Tibial artery (tissue), 4 donors: ENCODE measurements at regions not wholly inside any gene's neighbourhood (a gene's known extent, or its start where the extent isn't known, plus 50 kb on each side); places are given as distances from the start of the nearest gene placed in this dataset.
A peak's percentile ranks its signal among the peaks of the same experiment; 100 is the strongest.

Source experiments
- DNase-seq, 2 donors: peaks; one replicate each; pipeline ENCODE4 v3.0.0-alpha.2; 2019
- H3K27ac ChIP-seq, 2 donors: fragments of 200-600 bp; sonication (generic) in 1 of 2; 1 replicate in 1 of 2; 2 replicates in 1 of 2; pipeline ENCODE4 v1.5.1; 2018 to 2019; ENCODE audit warnings: mild to moderate bottlenecking in 1 of 2
- H3K27me3 ChIP-seq, 2 donors: fragments of 200-600 bp; sonication (generic) in 1 of 2; one replicate each; pipeline versions ENCODE4 v1.5.1 to v1.6.0; 2016 to 2019
- H3K36me3 ChIP-seq, 3 donors: fragments of 200-600 bp; sonication (generic) in 2 of 3; one replicate each; pipeline ENCODE4 v1.5.1; 2016 to 2019; ENCODE audit warnings: mild to moderate bottlenecking in 2 of 3
- H3K4me1 ChIP-seq, 4 donors: fragments of 200-600 bp; sonication (generic) in 2 of 4; 1 replicate in 3 of 4; 2 replicates in 1 of 4; pipeline ENCODE4 v1.5.1; 2016 to 2019
- H3K4me3 ChIP-seq, 2 donors: fragments of 200-600 bp; sonication (generic) in 1 of 2; 1 replicate in 1 of 2; 2 replicates in 1 of 2; pipeline ENCODE4 v1.5.1; 2018 to 2019; ENCODE audit warnings: mild to moderate bottlenecking in 2 of 2
- H3K9me3 ChIP-seq, 3 donors: fragments of 200-600 bp; sonication (generic) in 1 of 3; one replicate each; pipeline ENCODE4 v1.5.1; 2016 to 2019
- intact Hi-C: fragments of 100-400 bp; cut with DNase I; formaldehyde crosslinking; loops from one replicate; pipeline ENCODE4 v1.15.0; 2023; ENCODE audit warnings: low total_unique reads
- TF ChIP-seq, protein P1 (sequence below), 2 experiments: fragments of 200-600 bp in 1 of 2; fragments of 450-650 bp in 1 of 2; IDR thresholded peaks; one replicate each; pipeline ENCODE4 v1.5.1; 2017 to 2019; ENCODE audit warnings: antibody characterized with exemption in 2 of 2, mild to moderate bottlenecking in 1 of 2, moderate library complexity in 1 of 2

DNA sequence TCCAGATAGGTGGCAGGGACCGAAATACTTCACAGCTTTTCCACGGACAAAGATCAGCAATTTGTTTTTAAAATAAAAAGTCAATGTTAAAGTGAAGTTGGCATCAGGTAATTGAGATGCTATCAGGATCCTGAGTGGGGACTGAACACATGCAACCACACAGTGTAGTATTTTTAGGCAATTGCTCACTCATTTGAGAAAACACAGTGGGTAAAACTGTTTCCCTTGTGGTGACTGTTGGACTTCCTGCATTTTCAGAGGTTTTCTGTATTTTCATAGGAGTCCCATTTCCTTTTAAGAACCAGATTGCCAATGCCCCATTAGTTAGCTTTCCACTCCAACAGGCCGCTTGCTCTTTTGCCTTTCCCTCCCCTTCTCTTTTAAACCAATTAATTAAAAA is 159.5 kb upstream of the ZNF32 start:
- Histone ChIP-seq H3K27ac (peak overlapping the region; percentile 42 to 53), H3K36me3 (no peaks in the 10 kb centered on the region), H3K4me3 (no peak overlapping the region), H3K27me3 (no peaks in the 10 kb centered on the region), H3K4me1 (peaks cover 0 to 56% (median 28%) of the 10 kb centered on the region in 4 donors), H3K9me3 (no peaks in the 10 kb centered on the region)
- intact Hi-C loops, result no loop called here
- TF ChIP-seq, protein P1, sequence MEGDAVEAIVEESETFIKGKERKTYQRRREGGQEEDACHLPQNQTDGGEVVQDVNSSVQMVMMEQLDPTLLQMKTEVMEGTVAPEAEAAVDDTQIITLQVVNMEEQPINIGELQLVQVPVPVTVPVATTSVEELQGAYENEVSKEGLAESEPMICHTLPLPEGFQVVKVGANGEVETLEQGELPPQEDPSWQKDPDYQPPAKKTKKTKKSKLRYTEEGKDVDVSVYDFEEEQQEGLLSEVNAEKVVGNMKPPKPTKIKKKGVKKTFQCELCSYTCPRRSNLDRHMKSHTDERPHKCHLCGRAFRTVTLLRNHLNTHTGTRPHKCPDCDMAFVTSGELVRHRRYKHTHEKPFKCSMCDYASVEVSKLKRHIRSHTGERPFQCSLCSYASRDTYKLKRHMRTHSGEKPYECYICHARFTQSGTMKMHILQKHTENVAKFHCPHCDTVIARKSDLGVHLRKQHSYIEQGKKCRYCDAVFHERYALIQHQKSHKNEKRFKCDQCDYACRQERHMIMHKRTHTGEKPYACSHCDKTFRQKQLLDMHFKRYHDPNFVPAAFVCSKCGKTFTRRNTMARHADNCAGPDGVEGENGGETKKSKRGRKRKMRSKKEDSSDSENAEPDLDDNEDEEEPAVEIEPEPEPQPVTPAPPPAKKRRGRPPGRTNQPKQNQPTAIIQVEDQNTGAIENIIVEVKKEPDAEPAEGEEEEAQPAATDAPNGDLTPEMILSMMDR (IDR thresholded peaks at IDR 0.05), result peak in 1 of 2 experiments; percentile 12
- DNase-seq, result no peak

DNA sequence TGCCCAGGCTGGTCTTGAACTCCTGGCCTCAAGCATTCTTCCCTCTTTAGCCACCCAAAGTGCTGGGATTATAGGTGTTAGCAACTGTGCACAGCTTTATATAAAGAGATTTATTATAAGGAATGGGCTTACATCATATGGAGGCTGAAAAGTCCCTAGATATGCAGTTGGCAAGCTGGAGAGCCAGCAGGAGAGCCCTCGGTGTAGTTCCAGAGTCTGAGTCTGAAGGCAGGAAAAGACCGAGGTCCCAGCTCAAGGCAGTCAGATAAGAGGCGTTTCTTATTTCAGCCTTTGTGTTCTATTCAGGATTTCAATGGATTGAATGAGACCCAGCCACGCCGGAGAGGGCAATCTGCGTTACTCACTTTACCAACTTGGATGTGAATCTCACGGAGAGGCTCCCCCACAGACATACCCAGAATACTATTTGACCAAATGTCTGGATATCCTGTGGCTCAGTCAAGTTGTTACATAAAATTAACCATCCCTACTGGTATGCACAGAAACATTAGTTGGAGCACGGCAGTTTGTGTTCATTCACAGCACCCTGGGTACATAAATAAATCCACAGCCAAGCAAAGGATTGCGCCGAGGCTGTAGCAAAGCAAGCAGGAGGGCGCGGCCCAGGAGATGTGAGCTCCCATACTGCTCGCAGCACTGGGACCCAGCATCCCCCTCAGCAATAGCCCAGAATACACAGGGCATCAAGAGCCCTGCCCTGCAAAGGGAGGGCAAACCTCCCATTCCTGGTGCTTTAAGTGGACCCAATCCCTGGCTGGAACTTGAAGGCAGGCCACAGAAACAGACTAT is 158.4 kb upstream of the ZNF32 start:
- TF ChIP-seq, protein P1 (IDR thresholded peaks at IDR 0.05), result no peak
- Histone ChIP-seq H3K4me3 (no peak overlapping the region), H3K27me3 (no peaks in the 10 kb centered on the region), H3K9me3 (no peaks in the 10 kb centered on the region), H3K27ac (peak overlapping the region; percentile 42 to 53), H3K4me1 (peaks cover 0 to 55% (median 28%) of the 10 kb centered on the region in 4 donors), H3K36me3 (no peaks in the 10 kb centered on the region)
- DNase-seq, result no peak
- intact Hi-C loops, result no loop called here

DNA sequence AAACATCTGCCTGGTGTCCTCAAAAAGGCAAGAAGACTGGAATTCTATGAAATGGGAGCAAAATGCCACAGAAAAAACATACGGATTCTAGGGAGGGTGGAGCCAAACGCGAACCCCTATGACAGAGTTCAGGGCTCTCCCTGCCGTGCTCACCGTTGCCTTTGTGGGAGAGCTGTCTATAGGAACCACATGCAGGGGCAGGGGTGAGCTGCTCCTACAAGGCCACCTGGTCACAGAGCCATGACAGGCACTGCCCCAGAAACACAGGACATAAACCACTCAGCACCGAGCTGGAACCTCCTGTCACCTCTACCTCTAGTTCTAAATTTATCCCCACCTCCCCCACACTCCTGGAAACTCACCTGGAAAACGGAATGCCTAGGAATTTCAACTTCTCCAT is 155.1 kb upstream of the ZNF32 start:
- Histone ChIP-seq H3K27me3 (no peaks in the 10 kb centered on the region), H3K4me1 (peaks cover 0 to 23% (median 10%) of the 10 kb centered on the region in 4 donors), H3K27ac (no peak overlapping the region), H3K36me3 (no peaks in the 10 kb centered on the region), H3K4me3 (no peak overlapping the region), H3K9me3 (no peaks in the 10 kb centered on the region)
- no peak for DNase-seq
- TF ChIP-seq, protein P1 (IDR thresholded peaks at IDR 0.05), result no peak
- intact Hi-C loops, result no loop called here

DNA sequence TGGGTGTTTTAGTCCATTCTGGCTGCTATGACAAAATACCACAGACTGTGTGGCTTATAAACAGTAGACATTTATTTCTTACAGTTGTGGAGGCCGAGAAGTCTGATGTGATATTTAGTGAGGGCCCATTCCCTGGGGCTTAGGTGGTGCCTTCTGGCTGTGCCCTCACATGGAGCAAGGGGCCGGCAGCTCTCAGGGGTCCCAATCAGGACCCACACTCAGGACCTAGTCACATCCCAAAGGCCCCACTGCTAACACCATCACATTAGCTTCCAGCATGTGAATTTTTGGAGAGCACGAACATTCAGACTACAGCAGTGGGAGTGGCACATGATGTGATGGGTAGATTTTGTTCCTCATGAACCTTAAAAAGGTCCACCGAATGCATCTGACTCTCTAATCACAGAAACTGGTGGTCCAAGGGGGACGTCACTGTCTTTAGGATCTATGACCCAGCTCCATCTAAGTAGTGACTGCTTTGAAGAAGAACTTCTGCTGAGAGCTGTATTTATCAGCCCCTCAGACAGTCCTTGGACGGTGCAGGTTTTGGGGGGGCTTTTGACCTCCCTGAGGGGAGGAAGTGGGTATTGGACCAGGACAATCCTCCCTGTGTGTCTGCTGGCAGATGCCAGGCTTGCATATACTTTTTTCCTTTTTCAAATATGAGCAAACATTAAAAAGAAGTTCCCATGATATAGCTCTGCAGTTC is 154.5 kb upstream of the ZNF32 start:
- intact Hi-C loops, result no loop called here
- Histone ChIP-seq H3K27me3 (no peaks in the 10 kb centered on the region), H3K27ac (no peak overlapping the region), H3K4me1 (peaks cover 0 to 16% (median 4%) of the 10 kb centered on the region in 4 donors), H3K4me3 (no peak overlapping the region), H3K9me3 (no peaks in the 10 kb centered on the region), H3K36me3 (no peaks in the 10 kb centered on the region)
- TF ChIP-seq, protein P1 (IDR thresholded peaks at IDR 0.05), result no peak
- DNase-seq, result no peak

DNA sequence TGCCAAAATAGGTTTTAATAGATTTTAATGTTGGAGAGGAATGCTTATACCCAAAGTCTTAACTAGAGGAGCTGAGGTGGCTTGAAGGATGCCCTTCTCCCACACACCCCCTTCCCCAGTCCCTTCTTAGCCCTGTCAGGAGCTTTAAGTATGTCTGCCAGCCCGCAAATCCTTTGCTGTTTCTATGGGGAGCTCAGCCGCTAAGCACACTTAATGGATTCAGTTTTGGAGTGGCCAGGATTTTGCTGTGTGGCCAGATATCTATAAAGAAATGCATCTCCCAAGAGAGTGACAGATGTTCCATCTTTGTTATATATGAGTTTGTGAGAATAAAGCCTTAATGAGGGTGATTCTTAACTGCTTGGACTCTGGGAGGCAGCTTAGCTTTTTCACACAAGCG is 152.9 kb upstream of the ZNF32 start:
- Histone ChIP-seq H3K4me1 (peaks cover 0 to 14% (median 0%) of the 10 kb centered on the region in 4 donors), H3K27ac (no peak overlapping the region), H3K4me3 (no peak overlapping the region), H3K27me3 (no peaks in the 10 kb centered on the region), H3K9me3 (no peaks in the 10 kb centered on the region), H3K36me3 (no peaks in the 10 kb centered on the region)
- TF ChIP-seq, protein P1 (IDR thresholded peaks at IDR 0.05), result no peak
- intact Hi-C loops, result no loop called here
- DNase-seq, result no peak
